Fibroblast of lung (primary cell): ENCODE measurements at regions not wholly inside any gene's neighbourhood (a gene's known extent, or its start where the extent isn't known, plus 50 kb on each side); places are given as distances from the start of the nearest gene placed in this dataset.

Experiments
- DNase-seq, 2 donors: peaks; one replicate each; pipeline versions ENCODE4 v3.0.0 to v3.0.0-alpha.2; 2010; ENCODE audit warnings: low read depth in 2 of 2
- H2AFZ ChIP-seq: 2 replicates; pipeline ENCODE4 v1.5.1; 2012; ENCODE audit warnings: low read length, control low read depth, inconsistent platforms
- H3K27ac ChIP-seq: 2 replicates; pipeline ENCODE4 v1.5.1; 2011; ENCODE audit warnings: low read length, control low read depth; ENCODE audit not compliant: insufficient read depth
- H3K27me3 ChIP-seq: 2 replicates; pipeline ENCODE4 v1.5.1; 2011; ENCODE audit warnings: mild to moderate bottlenecking, low read length; ENCODE audit not compliant: control insufficient read depth, insufficient read depth
- H3K36me3 ChIP-seq: 2 replicates; pipeline ENCODE4 v1.5.1; 2011; ENCODE audit warnings: low read length; ENCODE audit not compliant: control insufficient read depth, insufficient read depth
- H3K4me1 ChIP-seq: 2 replicates; pipeline ENCODE4 v1.5.1; 2011; ENCODE audit warnings: low read length; ENCODE audit not compliant: control insufficient read depth, insufficient read depth; ENCODE audit errors: extremely low read depth
- H3K4me2 ChIP-seq: 2 replicates; pipeline ENCODE4 v1.5.1; 2011; ENCODE audit warnings: low read length, control low read depth; ENCODE audit not compliant: insufficient read depth; ENCODE audit errors: extremely low read depth
- H3K4me3 ChIP-seq, 4 experiments: fragments of 200-600 bp in 1 of 4; sonication (generic) in 1 of 4; replicated peaks in 1 of 4; 2 replicates each; pipeline ENCODE4 v1.5.1; 2011 to 2016; ENCODE audit warnings: low read length in 4 of 4, low read depth in 3 of 4, mild to moderate bottlenecking in 3 of 4, control low read depth in 2 of 4, inconsistent platforms in 1 of 4, mixed read lengths in 1 of 4; ENCODE audit not compliant: insufficient read depth in 1 of 4; ENCODE audit errors: control extremely low read depth in 1 of 4
- H3K79me2 ChIP-seq: 2 replicates; pipeline ENCODE4 v1.5.1; 2012; ENCODE audit warnings: mild to moderate bottlenecking, low read length, inconsistent platforms; ENCODE audit not compliant: control insufficient read depth, insufficient read depth
- H3K9ac ChIP-seq: 2 replicates; pipeline ENCODE4 v1.5.1; 2011; ENCODE audit warnings: mild to moderate bottlenecking, low read length, control low read depth; ENCODE audit not compliant: insufficient read depth
- H3K9me3 ChIP-seq: 2 replicates; pipeline ENCODE4 v1.5.1; 2012; ENCODE audit warnings: low read depth, low read length; ENCODE audit not compliant: control insufficient read depth, insufficient read depth
- H4K20me1 ChIP-seq: 2 replicates; pipeline ENCODE4 v1.5.1; 2011; ENCODE audit warnings: low read length; ENCODE audit not compliant: control insufficient read depth, insufficient read depth; ENCODE audit errors: extremely low read depth
- EZH2 ChIP-seq: IDR thresholded peaks from 2 replicates; pipeline ENCODE4 v1.5.1; 2012; ENCODE audit warnings: low read length, control low read depth, mild to moderate bottlenecking; ENCODE audit errors: missing control alignments
- TF ChIP-seq, protein P1 (sequence below), 2 donors: IDR thresholded peaks in 1 of 2; conservative IDR thresholded peaks in 1 of 2; 1 replicate in 1 of 2; 2 replicates in 1 of 2; pipeline ENCODE4 v1.5.1; 2011 to 2012; ENCODE audit warnings: low read length in 2 of 2, control low read depth in 1 of 2, inconsistent platforms in 1 of 2, low read depth in 1 of 2, mild to moderate bottlenecking in 1 of 2

GRCh38 chr1:14495996-14496395 is 102.5 kb upstream of the KAZN start:
- H3K9me3 ChIP-seq: no peaks in the 10 kb centered on the region
- no peak overlapping the region for H3K9ac ChIP-seq
- no peaks in the 10 kb centered on the region for H3K4me1 ChIP-seq
- DNase-seq: no peak
- H2AFZ ChIP-seq: no peak overlapping the region
- H3K4me2 ChIP-seq: no peak overlapping the region
- H3K36me3 ChIP-seq: no peaks in the 10 kb centered on the region
- no peaks in the 10 kb centered on the region for H3K27me3 ChIP-seq
- no peaks in the 10 kb centered on the region for H3K79me2 ChIP-seq
- H3K27ac ChIP-seq: no peak overlapping the region
- no peaks in the 10 kb centered on the region for H4K20me1 ChIP-seq
- no peak overlapping the region for H3K4me3 ChIP-seq
- TF ChIP-seq EZH2: no peak
- TF ChIP-seq, protein P1, sequence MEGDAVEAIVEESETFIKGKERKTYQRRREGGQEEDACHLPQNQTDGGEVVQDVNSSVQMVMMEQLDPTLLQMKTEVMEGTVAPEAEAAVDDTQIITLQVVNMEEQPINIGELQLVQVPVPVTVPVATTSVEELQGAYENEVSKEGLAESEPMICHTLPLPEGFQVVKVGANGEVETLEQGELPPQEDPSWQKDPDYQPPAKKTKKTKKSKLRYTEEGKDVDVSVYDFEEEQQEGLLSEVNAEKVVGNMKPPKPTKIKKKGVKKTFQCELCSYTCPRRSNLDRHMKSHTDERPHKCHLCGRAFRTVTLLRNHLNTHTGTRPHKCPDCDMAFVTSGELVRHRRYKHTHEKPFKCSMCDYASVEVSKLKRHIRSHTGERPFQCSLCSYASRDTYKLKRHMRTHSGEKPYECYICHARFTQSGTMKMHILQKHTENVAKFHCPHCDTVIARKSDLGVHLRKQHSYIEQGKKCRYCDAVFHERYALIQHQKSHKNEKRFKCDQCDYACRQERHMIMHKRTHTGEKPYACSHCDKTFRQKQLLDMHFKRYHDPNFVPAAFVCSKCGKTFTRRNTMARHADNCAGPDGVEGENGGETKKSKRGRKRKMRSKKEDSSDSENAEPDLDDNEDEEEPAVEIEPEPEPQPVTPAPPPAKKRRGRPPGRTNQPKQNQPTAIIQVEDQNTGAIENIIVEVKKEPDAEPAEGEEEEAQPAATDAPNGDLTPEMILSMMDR (conservative IDR thresholded peaks at IDR 0.05 in 1 of 2, IDR thresholded peaks at IDR 0.05 in 1 of 2; ENCODE audit: low read depth in 1 of 2, low read length in 2 of 2): no peak

DNA sequence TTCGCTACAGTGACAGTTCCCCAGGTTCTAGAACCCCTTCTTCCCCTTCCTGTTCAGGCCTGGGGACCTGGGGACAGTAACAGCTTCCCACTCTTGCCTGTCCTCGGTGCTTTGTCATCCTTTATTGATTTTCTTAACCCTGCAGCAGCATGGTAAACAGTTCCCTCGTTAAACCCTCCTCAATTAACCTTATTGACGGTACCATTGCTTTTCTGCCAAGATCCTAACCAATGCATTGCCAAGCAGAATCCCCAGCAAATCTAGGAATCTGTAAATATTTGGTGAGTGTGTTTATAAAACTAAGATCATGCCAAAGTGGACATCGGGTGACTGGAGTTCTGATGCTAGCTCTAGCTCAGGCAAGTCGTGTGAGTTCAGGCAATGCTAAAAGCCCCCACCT is 99.6 kb upstream of the KAZN start:
- no peak overlapping the region for H2AFZ ChIP-seq
- no peaks in the 10 kb centered on the region for H4K20me1 ChIP-seq
- no peaks in the 10 kb centered on the region for H3K27me3 ChIP-seq
- H3K4me2 ChIP-seq: peak overlapping the region; percentile 25
- no peaks in the 10 kb centered on the region for H3K4me1 ChIP-seq
- no peaks in the 10 kb centered on the region for H3K9me3 ChIP-seq
- H3K9ac ChIP-seq: no peak overlapping the region
- TF ChIP-seq, protein P1 (conservative IDR thresholded peaks at IDR 0.05 in 1 of 2, IDR thresholded peaks at IDR 0.05 in 1 of 2; ENCODE audit: low read depth in 1 of 2, low read length in 2 of 2): no peak
- no peak for TF ChIP-seq EZH2
- no peaks in the 10 kb centered on the region for H3K36me3 ChIP-seq
- no peak for DNase-seq
- no peak overlapping the region for H3K4me3 ChIP-seq
- H3K79me2 ChIP-seq: no peaks in the 10 kb centered on the region
- H3K27ac ChIP-seq: no peak overlapping the region

- Histone ChIP-seq H3K4me1 (no peaks in the 10 kb centered on the region), H3K27me3 (no peaks in the 10 kb centered on the region), H3K9me3 (no peaks in the 10 kb centered on the region), H3K9ac (no peak overlapping the region), H3K4me3 (no peak overlapping the region), H3K36me3 (no peaks in the 10 kb centered on the region), H3K4me2 (no peak overlapping the region), H2AFZ (no peak overlapping the region), H4K20me1 (no peaks in the 10 kb centered on the region), H3K79me2 (no peaks in the 10 kb centered on the region), H3K27ac (no peak overlapping the region)
- DNase-seq: no peak
- no peak for TF ChIP-seq EZH2
- TF ChIP-seq, protein P1 (conservative IDR thresholded peaks at IDR 0.05 in 1 of 2, IDR thresholded peaks at IDR 0.05 in 1 of 2; ENCODE audit: low read depth in 1 of 2, low read length in 2 of 2): no peak
Measured at GRCh38 chr1:14499312-14500040, 99.0 kb upstream of the KAZN start.
